ENCODE measurements at regions not wholly inside any gene's neighbourhood (a gene's known extent, or its start where the extent isn't known, plus 50 kb on each side); places are given as distances from the start of the nearest gene placed in this dataset.

GRCh38 chr12:125519026-125519651 lies 453.9 kb downstream of the AACS start:
- no peak overlapping the region for H3K4me3 ChIP-seq
- peaks cover 0 to 16% (median 3%) of the 10 kb centered on the region in 4 donors for H3K9me3 ChIP-seq (ENCODE audit: control insufficient read depth in 4 of 4, insufficient read depth in 3 of 4, low read length in 3 of 4)
- ATAC-seq (ENCODE audit: insufficient read depth, low FRiP score) = no peak
- no peaks in the 10 kb centered on the region for H3K36me3 ChIP-seq (ENCODE audit: control insufficient read depth in 4 of 4, insufficient read depth in 4 of 4, low read length in 4 of 4)
- 80 to 90% methylated on average over 15 of the region's 15 CpGs for WGBS, 2 donors
- no peak overlapping the region for H3K27ac ChIP-seq (ENCODE audit: low read depth in 1 of 2, low read length in 1 of 2)
- no peak for DNase-seq
- H3K4me1 ChIP-seq (ENCODE audit: control insufficient read depth in 5 of 5, insufficient read depth in 5 of 5, low read length in 5 of 5) = no peaks in the 10 kb centered on the region
- TF ChIP-seq CTCF (IDR thresholded peaks at IDR 0.05; ENCODE audit: control extremely low read depth, extremely low read depth) = no peak
- H3K9ac ChIP-seq (ENCODE audit: insufficient read depth in 1 of 2, low read length in 2 of 2) = no peak overlapping the region
- no peaks in the 10 kb centered on the region for H3K27me3 ChIP-seq (ENCODE audit: control insufficient read depth in 3 of 3, insufficient read depth in 3 of 3, low read length in 2 of 3)

- peaks cover 0 to 2% (median 0%) of the 10 kb centered on the region in 3 donors for H3K27me3 ChIP-seq (ENCODE audit: control insufficient read depth in 3 of 3, insufficient read depth in 3 of 3, low read length in 2 of 3)
- no peaks in the 10 kb centered on the region for H3K36me3 ChIP-seq (ENCODE audit: control insufficient read depth in 4 of 4, insufficient read depth in 4 of 4, low read length in 4 of 4)
- H3K9ac ChIP-seq (ENCODE audit: insufficient read depth in 1 of 2, low read length in 2 of 2) = no peak overlapping the region
- no peak for ATAC-seq (ENCODE audit: insufficient read depth, low FRiP score)
- TF ChIP-seq CTCF (IDR thresholded peaks at IDR 0.05; ENCODE audit: control extremely low read depth, extremely low read depth) = no peak
- H3K4me1 ChIP-seq (ENCODE audit: control insufficient read depth in 5 of 5, insufficient read depth in 5 of 5, low read length in 5 of 5) = no peaks in the 10 kb centered on the region
- no peak for DNase-seq
- 87 to 93% methylated on average over 5 of the region's 5 CpGs for WGBS, 2 donors
- H3K4me3 ChIP-seq = no peak overlapping the region
- peaks cover 0 to 12% (median 3%) of the 10 kb centered on the region in 4 donors for H3K9me3 ChIP-seq (ENCODE audit: control insufficient read depth in 4 of 4, insufficient read depth in 3 of 4, low read length in 3 of 4)
- H3K27ac ChIP-seq (ENCODE audit: low read depth in 1 of 2, low read length in 1 of 2) = no peak overlapping the region
These were observed 460.6 kb downstream of the AACS start for GRCh38 chr12:125525879-125526278.

GRCh38 chr12:125528281-125528680 lies 463.0 kb downstream of the AACS start:
- 68 to 84% methylated on average over 5 of the region's 5 CpGs for WGBS, 2 donors
- no peak overlapping the region for H3K4me3 ChIP-seq
- no peak overlapping the region for H3K9ac ChIP-seq (ENCODE audit: insufficient read depth in 1 of 2, low read length in 2 of 2)
- no peak for DNase-seq
- no peak overlapping the region for H3K27ac ChIP-seq (ENCODE audit: low read depth in 1 of 2, low read length in 1 of 2)
- H3K36me3 ChIP-seq (ENCODE audit: control insufficient read depth in 4 of 4, insufficient read depth in 4 of 4, low read length in 4 of 4) = no peaks in the 10 kb centered on the region
- peaks cover 0 to 4% (median 0%) of the 10 kb centered on the region in 3 donors for H3K27me3 ChIP-seq (ENCODE audit: control insufficient read depth in 3 of 3, insufficient read depth in 3 of 3, low read length in 2 of 3)
- no peak for TF ChIP-seq CTCF (IDR thresholded peaks at IDR 0.05; ENCODE audit: control extremely low read depth, extremely low read depth)
- ATAC-seq (ENCODE audit: insufficient read depth, low FRiP score) = no peak
- peaks cover 0 to 3% (median 0%) of the 10 kb centered on the region in 4 donors for H3K9me3 ChIP-seq (ENCODE audit: control insufficient read depth in 4 of 4, insufficient read depth in 3 of 4, low read length in 3 of 4)
- no peaks in the 10 kb centered on the region for H3K4me1 ChIP-seq (ENCODE audit: control insufficient read depth in 5 of 5, insufficient read depth in 5 of 5, low read length in 5 of 5)

GRCh38 chr12:125530201-125530600 lies 465.0 kb downstream of the AACS start:
- H3K4me3 ChIP-seq = no peak overlapping the region
- WGBS, 2 donors = 16 to 44% methylated on average over 4 of the region's 4 CpGs
- H3K27ac ChIP-seq (ENCODE audit: low read depth in 1 of 2, low read length in 1 of 2) = no peak overlapping the region
- no peak overlapping the region for H3K9ac ChIP-seq (ENCODE audit: insufficient read depth in 1 of 2, low read length in 2 of 2)
- H3K27me3 ChIP-seq (ENCODE audit: control insufficient read depth in 3 of 3, insufficient read depth in 3 of 3, low read length in 2 of 3) = peaks cover 0 to 4% (median 0%) of the 10 kb centered on the region in 3 donors
- H3K9me3 ChIP-seq (ENCODE audit: control insufficient read depth in 4 of 4, insufficient read depth in 3 of 4, low read length in 3 of 4) = no peaks in the 10 kb centered on the region
- H3K4me1 ChIP-seq (ENCODE audit: control insufficient read depth in 5 of 5, insufficient read depth in 5 of 5, low read length in 5 of 5) = no peaks in the 10 kb centered on the region
- ATAC-seq (ENCODE audit: insufficient read depth, low FRiP score) = no peak
- DNase-seq = no peak
- no peak for TF ChIP-seq CTCF (IDR thresholded peaks at IDR 0.05; ENCODE audit: control extremely low read depth, extremely low read depth)
- no peaks in the 10 kb centered on the region for H3K36me3 ChIP-seq (ENCODE audit: control insufficient read depth in 4 of 4, insufficient read depth in 4 of 4, low read length in 4 of 4)
